ENCODE measurements at regions not wholly inside any gene's neighbourhood (a gene's known extent, or its start where the extent isn't known, plus 50 kb on each side); places are given as distances from the start of the nearest gene placed in this dataset.

DNA sequence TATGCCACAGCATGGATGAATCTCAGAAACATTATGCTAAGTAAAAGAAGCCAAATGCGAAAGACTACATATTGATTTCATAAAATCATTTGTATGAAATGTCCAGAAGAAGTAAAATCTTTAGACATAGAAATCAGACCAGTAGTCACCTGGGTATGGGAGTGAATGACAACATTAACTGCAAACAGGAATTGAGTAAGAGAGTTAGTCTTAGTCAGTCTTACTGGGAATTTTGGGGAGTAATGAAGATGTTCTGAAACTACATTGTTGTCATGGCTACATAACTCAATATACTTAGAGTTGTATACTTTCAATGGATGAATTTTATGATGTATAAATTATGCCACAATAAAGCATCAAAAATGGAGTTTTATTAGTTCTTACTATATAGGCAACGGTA, 107.8 kb upstream of the CHORDC1 start:
- DNase-seq (ENCODE audit: low spot score), result no peak

DNA sequence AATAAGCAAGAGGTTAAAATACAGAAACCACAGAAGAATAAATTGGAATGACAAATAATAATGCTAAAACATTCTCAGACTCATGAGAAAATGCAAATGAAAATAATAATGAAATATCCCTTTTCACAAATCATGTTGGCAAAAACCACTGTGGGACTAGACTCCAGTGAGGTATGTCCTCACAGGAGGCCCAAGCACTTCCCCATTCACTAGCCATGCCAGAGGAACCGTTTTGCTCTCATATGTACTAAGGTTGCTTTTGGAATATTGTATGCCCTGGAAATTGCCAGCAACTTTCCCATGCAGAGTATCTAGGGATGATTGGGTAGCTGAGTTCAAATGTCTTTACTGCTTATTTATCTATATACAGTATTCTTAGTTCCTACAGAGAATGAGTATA, 106.2 kb upstream of the CHORDC1 start:
- peaks cover 6% of the 10 kb centered on the region for H3K27me3 ChIP-seq (replicated peaks; ENCODE audit: insufficient read depth)
- TF ChIP-seq, protein P1, sequence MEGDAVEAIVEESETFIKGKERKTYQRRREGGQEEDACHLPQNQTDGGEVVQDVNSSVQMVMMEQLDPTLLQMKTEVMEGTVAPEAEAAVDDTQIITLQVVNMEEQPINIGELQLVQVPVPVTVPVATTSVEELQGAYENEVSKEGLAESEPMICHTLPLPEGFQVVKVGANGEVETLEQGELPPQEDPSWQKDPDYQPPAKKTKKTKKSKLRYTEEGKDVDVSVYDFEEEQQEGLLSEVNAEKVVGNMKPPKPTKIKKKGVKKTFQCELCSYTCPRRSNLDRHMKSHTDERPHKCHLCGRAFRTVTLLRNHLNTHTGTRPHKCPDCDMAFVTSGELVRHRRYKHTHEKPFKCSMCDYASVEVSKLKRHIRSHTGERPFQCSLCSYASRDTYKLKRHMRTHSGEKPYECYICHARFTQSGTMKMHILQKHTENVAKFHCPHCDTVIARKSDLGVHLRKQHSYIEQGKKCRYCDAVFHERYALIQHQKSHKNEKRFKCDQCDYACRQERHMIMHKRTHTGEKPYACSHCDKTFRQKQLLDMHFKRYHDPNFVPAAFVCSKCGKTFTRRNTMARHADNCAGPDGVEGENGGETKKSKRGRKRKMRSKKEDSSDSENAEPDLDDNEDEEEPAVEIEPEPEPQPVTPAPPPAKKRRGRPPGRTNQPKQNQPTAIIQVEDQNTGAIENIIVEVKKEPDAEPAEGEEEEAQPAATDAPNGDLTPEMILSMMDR (IDR thresholded peaks at IDR 0.05), result no peak
- no peaks in the 10 kb centered on the region for H3K4me1 ChIP-seq (ENCODE audit: control insufficient read depth in 1 of 2, low read depth in 2 of 2)
- no peaks in the 10 kb centered on the region for H3K36me3 ChIP-seq
- ATAC-seq (ENCODE audit: insufficient number of reproducible peaks, low FRiP score, low read depth) (no peak), DNase-seq (ENCODE audit: low spot score) (no peak)
- H3K9me3 ChIP-seq, result no peaks in the 10 kb centered on the region
- H3K27ac ChIP-seq, result no peak overlapping the region
- H3K4me3 ChIP-seq, result no peak overlapping the region

More for the DNA sequence above, 107.8 kb upstream of the CHORDC1 start:
- Histone ChIP-seq H3K36me3 (no peaks in the 10 kb centered on the region), H3K4me1 (ENCODE audit: control insufficient read depth in 1 of 2, low read depth in 2 of 2) (no peaks in the 10 kb centered on the region), H3K4me3 (no peak overlapping the region), H3K27me3 (replicated peaks; ENCODE audit: insufficient read depth) (no peaks in the 10 kb centered on the region), H3K9me3 (no peaks in the 10 kb centered on the region), H3K27ac (no peak overlapping the region)
- ATAC-seq (ENCODE audit: insufficient number of reproducible peaks, low FRiP score, low read depth), result no peak
- TF ChIP-seq, protein P1 (IDR thresholded peaks at IDR 0.05), result no peak

DNA sequence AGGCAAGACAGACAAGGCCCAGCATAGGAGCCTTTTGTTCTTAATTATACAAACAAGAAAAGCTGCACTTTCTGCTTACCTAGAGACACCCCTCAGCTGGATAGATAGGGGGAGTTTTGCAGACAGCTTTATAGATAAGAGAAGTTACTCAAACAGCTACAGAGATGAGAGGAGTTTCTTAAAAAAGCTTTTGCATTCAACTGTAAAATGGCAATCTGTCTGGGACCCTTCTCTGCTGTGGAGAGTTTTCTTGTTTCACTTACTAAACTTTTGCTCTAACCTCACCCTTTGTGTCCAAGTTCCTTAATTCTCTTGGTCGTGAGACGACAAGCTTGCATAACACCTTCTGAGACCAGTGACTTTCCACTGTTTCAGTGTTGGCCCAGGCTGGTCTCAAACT, 103.8 kb upstream of the CHORDC1 start:
- TF ChIP-seq, protein P1 (IDR thresholded peaks at IDR 0.05), result no peak
- no peak overlapping the region for H3K4me3 ChIP-seq
- H3K9me3 ChIP-seq, result no peaks in the 10 kb centered on the region
- H3K27me3 ChIP-seq (replicated peaks; ENCODE audit: insufficient read depth), result peaks cover 6% of the 10 kb centered on the region
- no peak overlapping the region for H3K27ac ChIP-seq
- DNase-seq (ENCODE audit: low spot score) (no peak), ATAC-seq (ENCODE audit: insufficient number of reproducible peaks, low FRiP score, low read depth) (no peak)
- H3K36me3 ChIP-seq, result no peaks in the 10 kb centered on the region
- H3K4me1 ChIP-seq (ENCODE audit: control insufficient read depth in 1 of 2, low read depth in 2 of 2), result no peaks in the 10 kb centered on the region

DNA sequence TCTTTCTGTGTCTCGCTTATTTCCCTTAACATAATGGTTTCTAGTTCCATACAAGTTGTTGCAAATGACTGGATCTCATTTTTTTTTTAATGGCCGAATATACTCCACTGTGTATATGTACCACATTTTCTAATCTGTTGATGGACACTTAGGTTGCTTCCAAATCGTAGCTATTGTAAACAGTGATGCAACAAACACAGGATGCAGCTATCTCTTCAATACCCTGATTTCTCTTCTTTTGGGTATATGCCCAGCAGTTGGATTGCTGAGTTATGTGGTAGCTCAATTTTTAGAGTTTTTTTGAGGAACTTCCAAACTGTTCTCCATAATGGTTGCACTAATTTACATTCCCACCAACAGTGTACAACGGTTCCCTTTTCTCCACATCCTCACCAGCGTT, 100.4 kb upstream of the CHORDC1 start:
- ATAC-seq (ENCODE audit: insufficient number of reproducible peaks, low FRiP score, low read depth) (no peak), DNase-seq (ENCODE audit: low spot score) (no peak)
- H3K9me3 ChIP-seq, result no peaks in the 10 kb centered on the region
- H3K27me3 ChIP-seq (replicated peaks; ENCODE audit: insufficient read depth), result peaks cover 6% of the 10 kb centered on the region
- no peak overlapping the region for H3K4me3 ChIP-seq
- TF ChIP-seq, protein P1 (IDR thresholded peaks at IDR 0.05), result no peak
- no peaks in the 10 kb centered on the region for H3K36me3 ChIP-seq
- no peaks in the 10 kb centered on the region for H3K4me1 ChIP-seq (ENCODE audit: control insufficient read depth in 1 of 2, low read depth in 2 of 2)
- no peak overlapping the region for H3K27ac ChIP-seq

DNA sequence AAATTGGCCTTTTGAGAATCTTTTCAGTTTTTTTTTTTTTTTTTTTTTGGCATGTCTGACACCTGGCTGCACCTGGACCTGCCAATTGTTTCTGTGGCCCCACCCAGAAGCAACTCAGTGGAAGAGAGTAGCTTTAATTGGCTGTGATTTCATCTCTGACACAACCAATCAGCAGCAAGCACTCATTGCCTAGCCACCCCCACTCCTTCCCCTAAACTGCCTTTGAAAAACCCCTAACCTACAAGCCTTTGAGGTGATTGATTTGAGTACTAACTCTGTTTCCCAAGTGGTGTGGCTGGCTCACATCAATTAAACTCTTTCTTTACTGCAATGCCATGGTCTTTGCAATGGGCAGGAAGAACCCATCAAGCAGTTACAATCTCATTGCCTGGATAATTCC, 98.2 kb upstream of the CHORDC1 start:
- DNase-seq (ENCODE audit: low spot score) (no peak), ATAC-seq (ENCODE audit: insufficient number of reproducible peaks, low FRiP score, low read depth) (no peak)
- H3K4me1 ChIP-seq (ENCODE audit: control insufficient read depth in 1 of 2, low read depth in 2 of 2), result no peaks in the 10 kb centered on the region
- H3K9me3 ChIP-seq, result no peaks in the 10 kb centered on the region
- no peak overlapping the region for H3K4me3 ChIP-seq
- no peaks in the 10 kb centered on the region for H3K36me3 ChIP-seq
- H3K27me3 ChIP-seq (replicated peaks; ENCODE audit: insufficient read depth), result peaks cover 6% of the 10 kb centered on the region
- TF ChIP-seq, protein P1 (IDR thresholded peaks at IDR 0.05), result no peak
- no peak overlapping the region for H3K27ac ChIP-seq
